ENCODE measurements at regions not wholly inside any gene's neighbourhood (a gene's known extent, or its start where the extent isn't known, plus 50 kb on each side); places are given as distances from the start of the nearest gene placed in this dataset.

- no peaks in the 10 kb centered on the region for H3K27me3 ChIP-seq
- H3K36me3 ChIP-seq, result no peaks in the 10 kb centered on the region
- no peak for DNase-seq
- H3K9me3 ChIP-seq, result no peaks in the 10 kb centered on the region
- no peak for ATAC-seq
- H3K4me1 ChIP-seq, result peaks cover 0 to 10% (median 0%) of the 10 kb centered on the region in 9 donors
- H3K27ac ChIP-seq, result no peak overlapping the region
- 70 to 77% methylated on average over 4 of the region's 4 CpGs for WGBS, 2 donors
- intact Hi-C loops (cut with DNase I), result no loop called here
- no peak overlapping the region for H3K4me3 ChIP-seq
- no peak for TF ChIP-seq CTCF (IDR thresholded peaks at IDR 0.05)
These were observed 155.3 kb upstream of the PKDCC start for GRCh38 chr2:41892476-41892875.

- 71 to 72% methylated on average over 5 of the region's 5 CpGs for WGBS, 2 donors
- no peak overlapping the region for H3K4me3 ChIP-seq
- TF ChIP-seq CTCF (IDR thresholded peaks at IDR 0.05), result no peak
- no peaks in the 10 kb centered on the region for H3K36me3 ChIP-seq
- peaks cover 0 to 14% (median 0%) of the 10 kb centered on the region in 9 donors for H3K4me1 ChIP-seq
- H3K27me3 ChIP-seq, result no peaks in the 10 kb centered on the region
- H3K27ac ChIP-seq, result no peak overlapping the region
- DNase-seq, result no peak
- ATAC-seq, result no peak
- no peaks in the 10 kb centered on the region for H3K9me3 ChIP-seq
- intact Hi-C loops (cut with DNase I), result no loop called here
These were observed 153.1 kb upstream of the PKDCC start for GRCh38 chr2:41894563-41895333.

- H3K9me3 ChIP-seq, result no peaks in the 10 kb centered on the region
- H3K36me3 ChIP-seq, result no peaks in the 10 kb centered on the region
- peaks cover 0 to 14% (median 0%) of the 10 kb centered on the region in 9 donors for H3K4me1 ChIP-seq
- WGBS, 2 donors, result 67 to 79% methylated on average over 1 of the region's 1 CpG
- H3K27ac ChIP-seq, result no peak overlapping the region
- DNase-seq (no peak), ATAC-seq (no peak)
- intact Hi-C loops (cut with DNase I), result no loop called here
- no peaks in the 10 kb centered on the region for H3K27me3 ChIP-seq
- TF ChIP-seq CTCF (IDR thresholded peaks at IDR 0.05), result no peak
- no peak overlapping the region for H3K4me3 ChIP-seq
These were observed 152.5 kb upstream of the PKDCC start for GRCh38 chr2:41895334-41895664.

- TF ChIP-seq CTCF (IDR thresholded peaks at IDR 0.05), result no peak
- ATAC-seq, result no peak
- 42 to 46% methylated on average over 5 of the region's 5 CpGs for WGBS, 2 donors
- Histone ChIP-seq H3K4me3 (no peak overlapping the region), H3K36me3 (no peaks in the 10 kb centered on the region), H3K27ac (no peak overlapping the region), H3K9me3 (no peaks in the 10 kb centered on the region), H3K4me1 (peaks cover 0 to 14% (median 0%) of the 10 kb centered on the region in 9 donors), H3K27me3 (no peaks in the 10 kb centered on the region)
- intact Hi-C loops (cut with DNase I), result no loop called here
- DNase-seq, result no peak
These were observed 151.5 kb upstream of the PKDCC start for GRCh38 chr2:41896186-41896846.

Data from heart right ventricle (tissue), 16 donors.